WTC11 (cell line): ENCODE measurements at regions not wholly inside any gene's neighbourhood (a gene's known extent, or its start where the extent isn't known, plus 50 kb on each side); places are given as distances from the start of the nearest gene placed in this dataset.

Source experiments
- ATAC-seq: fragments of 200-7000 bp; cut with Tn5 transposase; 2 replicates; pipeline ENCODE4 v1.10.0; 2021; ENCODE audit warnings: mild to moderate bottlenecking, moderate library complexity
- CTCF ChIA-PET: fragments of 300-600 bp; sonication (Branson Sonifier 250); formaldehyde crosslinking; loops from one replicate; lab custom pipeline; 2021; ENCODE audit warnings: antibody characterized with exemption; lab: Charles Lee
- POLR2A ChIA-PET: fragments of 350-600 bp; sonication (Branson Sonifier 250); formaldehyde crosslinking; loops from one replicate; lab custom pipeline; 2021; ENCODE audit warnings: antibody characterized with exemption; lab: Charles Lee
- DNase-seq: peaks from one replicate; pipeline ENCODE4 v3.0.0; 2021; ENCODE audit warnings: low spot score
- H3K27ac Mint-ChIP-seq: 2 replicates; pipeline ENCODE4 v1.8.0; 2021; ENCODE audit warnings: mixed read lengths
- H3K27me3 Mint-ChIP-seq: 2 replicates; pipeline ENCODE4 v1.8.0; 2021; ENCODE audit warnings: low read depth, mild to moderate bottlenecking, moderate library complexity, mixed read lengths
- H3K36me3 Mint-ChIP-seq: 2 replicates; pipeline ENCODE4 v1.8.0; 2021; ENCODE audit warnings: mixed read lengths
- H3K4me1 Mint-ChIP-seq: 2 replicates; pipeline ENCODE4 v1.8.0; 2022; ENCODE audit warnings: mixed read lengths
- H3K4me3 Mint-ChIP-seq: 2 replicates; pipeline ENCODE4 v1.8.0; 2021; ENCODE audit warnings: mild to moderate bottlenecking, moderate library complexity, mixed read lengths
- H3K9me3 Mint-ChIP-seq: 2 replicates; pipeline ENCODE4 v1.8.0; 2021; ENCODE audit warnings: mixed read lengths
- ARID4B ChIP-seq: sonication (generic); formaldehyde crosslinking; IDR thresholded peaks from 2 replicates; pipeline ENCODE4 v1.8.0; 2023; ENCODE audit warnings: missing genetic modification reagents, mild to moderate bottlenecking, borderline replicate concordance
- CTCF ChIP-seq: fragments of 200-600 bp; IDR thresholded peaks from 2 replicates; pipeline ENCODE4 v1.8.0; 2022; ENCODE audit warnings: antibody characterized with exemption
- IRF2 ChIP-seq: sonication (generic); formaldehyde crosslinking; IDR thresholded peaks from 2 replicates; pipeline ENCODE4 v1.8.0; 2022; ENCODE audit warnings: low read depth, missing genetic modification reagents, borderline replicate concordance
- MAX ChIP-seq: sonication (generic); formaldehyde crosslinking; IDR thresholded peaks from 2 replicates; pipeline ENCODE4 v1.8.0; 2022; ENCODE audit warnings: mild to moderate bottlenecking, missing genetic modification reagents
- MLX ChIP-seq: sonication (generic); formaldehyde crosslinking; IDR thresholded peaks from 2 replicates; pipeline ENCODE4 v1.8.1; 2023; ENCODE audit warnings: mild to moderate bottlenecking, missing genetic modification reagents, moderate library complexity
- RELA ChIP-seq: sonication (generic); formaldehyde crosslinking; IDR thresholded peaks from 2 replicates; pipeline ENCODE4 v1.8.1; 2022; ENCODE audit warnings: missing genetic modification reagents, mild to moderate bottlenecking, borderline replicate concordance
- STAT6 ChIP-seq: sonication (generic); formaldehyde crosslinking; conservative IDR thresholded peaks from 2 replicates; pipeline ENCODE4 v1.8.1; 2023; ENCODE audit warnings: mild to moderate bottlenecking, low read depth, missing genetic modification reagents, moderate library complexity
- ZNF317 ChIP-seq: sonication (generic); formaldehyde crosslinking; IDR thresholded peaks from 2 replicates; pipeline ENCODE4 v1.8.1; 2023; ENCODE audit warnings: low read depth, mild to moderate bottlenecking, moderate library complexity, missing genetic modification reagents, borderline replicate concordance
- ZNF396 ChIP-seq: fragments of 250-450 bp; sonication (Bioruptor Pico); IDR thresholded peaks from 2 replicates; pipeline ENCODE4 v1.8.0; 2021; ENCODE audit warnings: mild to moderate bottlenecking, moderate library complexity, borderline replicate concordance
- ZNF512 ChIP-seq: sonication (generic); formaldehyde crosslinking; IDR thresholded peaks from 2 replicates; pipeline ENCODE4 v1.8.1; 2022; ENCODE audit warnings: missing genetic modification reagents, borderline replicate concordance
- ZNF532 ChIP-seq: fragments of 250-450 bp; sonication (Bioruptor Pico); IDR thresholded peaks from 2 replicates; pipeline ENCODE4 v1.9.0; 2021; ENCODE audit warnings: mild to moderate bottlenecking, borderline replicate concordance

GRCh38 chr12:114762490-114763110, 78.6 kb upstream of the TBX3 start:
- ATAC-seq (no peak), DNase-seq (no peak)
- ChIA-PET POLR2A (no interaction called here), CTCF (interaction anchor here (0.6 kb wide), 1 partner anchor 102 kb away, joined by 3 read pairs; no protein-coding TSS in a partner anchor)
- Mint-ChIP-seq H3K9me3 (no peaks in the 10 kb centered on the region), H3K27ac (no peak overlapping the region), H3K4me3 (no peak overlapping the region), H3K4me1 (peaks cover 6% of the 10 kb centered on the region), H3K27me3 (no peaks in the 10 kb centered on the region; the same call in 1 of the 2 replicates), H3K36me3 (no peaks in the 10 kb centered on the region)
- no peak for TF ChIP-seq IRF2 (CRISPR knock-in tag)

GRCh38 chr12:114760151-114760877, 76.3 kb upstream of the TBX3 start:
- ATAC-seq (no peak), DNase-seq (no peak)
- POLR2A ChIA-PET, result interaction anchor here (0.6 kb wide), 2 partner anchors 14 to 335 kb away, joined by 3 read pairs; no protein-coding TSS in a partner anchor
- H3K27me3 Mint-ChIP-seq, result no peaks in the 10 kb centered on the region; the same call in 1 of the 2 replicates
- H3K27ac Mint-ChIP-seq, result no peak overlapping the region
- H3K4me3 Mint-ChIP-seq, result no peak overlapping the region
- peaks cover 6% of the 10 kb centered on the region for H3K4me1 Mint-ChIP-seq
- no peaks in the 10 kb centered on the region for H3K36me3 Mint-ChIP-seq
- no peak for TF ChIP-seq RELA (CRISPR knock-in tag)
- TF ChIP-seq ZNF396 (CRISPR knock-in tag), result no peak
- no peak for TF ChIP-seq CTCF
- TF ChIP-seq MLX (CRISPR knock-in tag), result no peak
- no peak for TF ChIP-seq MAX (CRISPR knock-in tag)
- no peak for TF ChIP-seq ZNF317 (CRISPR knock-in tag)
- no peak for TF ChIP-seq ZNF512 (CRISPR knock-in tag)
- TF ChIP-seq ARID4B (CRISPR knock-in tag), result no peak
- TF ChIP-seq, all 79 proteins: peak for 0
- H3K9me3 Mint-ChIP-seq, result no peaks in the 10 kb centered on the region
- CTCF ChIA-PET, result interaction anchor here (0.6 kb wide), 1 partner anchor 1011 kb away, joined by 3 read pairs; no protein-coding TSS in a partner anchor

GRCh38 chr12:114759635-114760034, 75.7 kb upstream of the TBX3 start:
- DNase-seq, result no peak
- no peaks in the 10 kb centered on the region for H3K9me3 Mint-ChIP-seq
- H3K4me1 Mint-ChIP-seq, result peaks cover 5% of the 10 kb centered on the region
- no peak for ATAC-seq
- no peaks in the 10 kb centered on the region for H3K36me3 Mint-ChIP-seq
- H3K27me3 Mint-ChIP-seq, result no peaks in the 10 kb centered on the region; the same call in 1 of the 2 replicates
- ChIA-PET POLR2A (interaction anchor here (0.6 kb wide), 1 partner anchor 13 kb away, joined by 3 read pairs; no protein-coding TSS in a partner anchor), CTCF (interaction anchor here (0.6 kb wide), 1 partner anchor 56 kb away, joined by 3 read pairs; no protein-coding TSS in a partner anchor)
- H3K4me3 Mint-ChIP-seq, result no peak overlapping the region
- H3K27ac Mint-ChIP-seq, result no peak overlapping the region
- TF ChIP-seq STAT6 (CRISPR knock-in tag) (no peak), ZNF532 (CRISPR knock-in tag) (no peak)
